ENCODE measurements at regions not wholly inside any gene's neighbourhood (a gene's known extent, or its start where the extent isn't known, plus 50 kb on each side); places are given as distances from the start of the nearest gene placed in this dataset.

GRCh38 chr14:48788771-48789170 is 797.4 kb downstream of the RPS29 start:
- no peak for DNase-seq (ENCODE audit: low read depth)
- TF ChIP-seq, protein P1, sequence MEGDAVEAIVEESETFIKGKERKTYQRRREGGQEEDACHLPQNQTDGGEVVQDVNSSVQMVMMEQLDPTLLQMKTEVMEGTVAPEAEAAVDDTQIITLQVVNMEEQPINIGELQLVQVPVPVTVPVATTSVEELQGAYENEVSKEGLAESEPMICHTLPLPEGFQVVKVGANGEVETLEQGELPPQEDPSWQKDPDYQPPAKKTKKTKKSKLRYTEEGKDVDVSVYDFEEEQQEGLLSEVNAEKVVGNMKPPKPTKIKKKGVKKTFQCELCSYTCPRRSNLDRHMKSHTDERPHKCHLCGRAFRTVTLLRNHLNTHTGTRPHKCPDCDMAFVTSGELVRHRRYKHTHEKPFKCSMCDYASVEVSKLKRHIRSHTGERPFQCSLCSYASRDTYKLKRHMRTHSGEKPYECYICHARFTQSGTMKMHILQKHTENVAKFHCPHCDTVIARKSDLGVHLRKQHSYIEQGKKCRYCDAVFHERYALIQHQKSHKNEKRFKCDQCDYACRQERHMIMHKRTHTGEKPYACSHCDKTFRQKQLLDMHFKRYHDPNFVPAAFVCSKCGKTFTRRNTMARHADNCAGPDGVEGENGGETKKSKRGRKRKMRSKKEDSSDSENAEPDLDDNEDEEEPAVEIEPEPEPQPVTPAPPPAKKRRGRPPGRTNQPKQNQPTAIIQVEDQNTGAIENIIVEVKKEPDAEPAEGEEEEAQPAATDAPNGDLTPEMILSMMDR (IDR thresholded peaks at IDR 0.05; ENCODE audit: low read depth, low read length, missing control alignments): no peak
- no peak overlapping the region for H3K4me3 ChIP-seq (ENCODE audit: low read depth, low read length)

GRCh38 chr14:48786498-48786897 is 799.7 kb downstream of the RPS29 start:
- TF ChIP-seq, protein P1 (IDR thresholded peaks at IDR 0.05; ENCODE audit: low read depth, low read length, missing control alignments): no peak
- no peak overlapping the region for H3K4me3 ChIP-seq (ENCODE audit: low read depth, low read length)
- DNase-seq (ENCODE audit: low read depth): no peak

DNA sequence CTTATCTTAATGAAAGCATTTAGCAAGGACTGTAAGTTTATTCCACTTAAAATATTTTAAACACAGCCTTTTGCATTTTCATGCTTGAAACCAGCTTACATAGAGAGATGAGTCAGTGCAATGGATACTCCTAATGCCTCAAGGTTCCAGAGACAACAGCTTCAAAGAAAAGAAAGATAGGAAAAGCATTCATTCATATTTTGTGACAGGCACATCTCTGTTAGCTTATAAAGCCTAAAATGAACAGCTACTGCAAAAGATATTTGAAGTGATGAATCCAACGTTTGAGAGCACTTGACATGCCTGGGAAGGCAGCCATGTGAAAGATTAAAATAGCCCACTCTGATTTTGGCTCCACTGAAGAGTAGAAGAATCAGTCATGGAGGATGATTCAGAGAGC is 814.5 kb downstream of the RPS29 start:
- TF ChIP-seq, protein P1 (IDR thresholded peaks at IDR 0.05; ENCODE audit: low read depth, low read length, missing control alignments): no peak
- no peak overlapping the region for H3K4me3 ChIP-seq (ENCODE audit: low read depth, low read length)
- no peak for DNase-seq (ENCODE audit: low read depth)

- DNase-seq (ENCODE audit: low read depth): no peak
- TF ChIP-seq, protein P1 (IDR thresholded peaks at IDR 0.05; ENCODE audit: low read depth, low read length, missing control alignments): no peak
- no peak overlapping the region for H3K4me3 ChIP-seq (ENCODE audit: low read depth, low read length)
These were observed 834.9 kb downstream of the RPS29 start for GRCh38 chr14:48751293-48751692.

- DNase-seq (ENCODE audit: low read depth): no peak
- TF ChIP-seq, protein P1 (IDR thresholded peaks at IDR 0.05; ENCODE audit: low read depth, low read length, missing control alignments): no peak
- no peak overlapping the region for H3K4me3 ChIP-seq (ENCODE audit: low read depth, low read length)
These were observed 838.0 kb downstream of the RPS29 start for GRCh38 chr14:48748151-48748675.

DNA sequence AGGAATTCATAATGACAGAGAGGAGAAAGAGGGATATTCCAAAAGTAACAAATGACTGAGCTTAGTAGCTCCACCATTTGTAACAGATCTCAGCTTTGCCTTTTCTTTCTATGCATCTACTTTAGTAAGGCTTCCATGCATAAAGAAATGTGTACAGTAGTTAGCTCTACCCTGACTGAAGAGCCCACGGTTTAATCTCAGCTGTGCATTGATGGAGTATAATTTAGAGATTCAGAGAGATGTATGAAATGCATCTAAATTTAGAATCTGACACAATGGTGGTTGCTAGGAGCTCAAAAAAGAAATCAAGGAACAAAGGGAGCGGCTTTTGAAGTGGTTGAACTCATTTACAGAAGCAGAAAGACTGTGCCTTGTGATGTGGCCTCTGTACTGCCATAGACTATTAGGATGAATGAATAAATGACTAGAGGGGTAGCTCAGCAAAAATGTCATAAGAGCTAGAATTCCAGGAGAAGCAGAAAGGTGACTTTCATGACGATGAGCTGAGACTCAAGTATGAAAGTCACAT is 838.6 kb downstream of the RPS29 start:
- H3K4me3 ChIP-seq (ENCODE audit: low read depth, low read length): no peak overlapping the region
- DNase-seq (ENCODE audit: low read depth): no peak
- TF ChIP-seq, protein P1 (IDR thresholded peaks at IDR 0.05; ENCODE audit: low read depth, low read length, missing control alignments): no peak

GRCh38 chr14:48744202-48744601 is 842.0 kb downstream of the RPS29 start:
- TF ChIP-seq, protein P1 (IDR thresholded peaks at IDR 0.05; ENCODE audit: low read depth, low read length, missing control alignments): no peak
- no peak overlapping the region for H3K4me3 ChIP-seq (ENCODE audit: low read depth, low read length)
- DNase-seq (ENCODE audit: low read depth): no peak

Measured in GM12864 (cell line).